Caco-2 (cell line): ENCODE measurements at regions not wholly inside any gene's neighbourhood (a gene's known extent, or its start where the extent isn't known, plus 50 kb on each side); places are given as distances from the start of the nearest gene placed in this dataset.

Source experiments
- BruUV-seq: library from RNA; stranded (reverse); fragments of 400-500 nt; replicated peaks from 2 replicates; lab custom pipeline; 2021; lab: Mats Ljungman, UMichigan
- CTCF ChIA-PET: fragments of 300-600 bp; sonication (Branson Sonifier 250); formaldehyde crosslinking; loops from one replicate; lab custom pipeline; 2022; ENCODE audit warnings: antibody characterized with exemption; lab: Charles Lee
- POLR2A ChIA-PET: fragments of 300-600 bp; sonication (Branson Sonifier 250); formaldehyde crosslinking; loops from one replicate; lab custom pipeline; 2022; ENCODE audit warnings: antibody characterized with exemption; lab: Charles Lee
- DNase-seq, 2 experiments: peaks; one replicate each; pipeline versions ENCODE4 v3.0.0 to v3.0.0-alpha.2; 2020 to 2022
- H3K27me3 ChIP-seq: replicated peaks from 2 replicates; pipeline ENCODE4 v1.6.0; 2011; ENCODE audit warnings: low read length; ENCODE audit not compliant: control insufficient read depth, insufficient read depth
- H3K36me3 ChIP-seq: 2 replicates; pipeline ENCODE4 v1.5.1; 2011; ENCODE audit warnings: low read length; ENCODE audit not compliant: control insufficient read depth, insufficient read depth
- H3K4me1 ChIP-seq: fragments of 250-450 bp; sonication (Bioruptor Pico); 2 replicates; pipeline ENCODE4 v1.5.1; 2020; ENCODE audit warnings: mild to moderate bottlenecking
- H3K4me3 ChIP-seq: 2 replicates; pipeline ENCODE4 v1.5.1; 2011; ENCODE audit warnings: low read depth, mild to moderate bottlenecking, control low read depth, low read length
- H3K9me3 ChIP-seq: fragments of 250-450 bp; sonication (Bioruptor Pico); 2 replicates; pipeline ENCODE4 v1.5.1; 2020; ENCODE audit warnings: mild to moderate bottlenecking, moderate library complexity
- H3K27ac Mint-ChIP-seq: one replicate; pipeline ENCODE4 v1.8.0; 2022; ENCODE audit warnings: mixed read lengths; ENCODE audit not compliant: unreplicated experiment
- H3K27me3 Mint-ChIP-seq: one replicate; pipeline ENCODE4 v1.8.0; 2022; ENCODE audit warnings: mixed read lengths; ENCODE audit not compliant: insufficient read depth, unreplicated experiment
- H3K36me3 Mint-ChIP-seq: one replicate; pipeline ENCODE4 v1.8.0; 2022; ENCODE audit warnings: mild to moderate bottlenecking, mixed read lengths; ENCODE audit not compliant: insufficient read depth, unreplicated experiment
- H3K4me1 Mint-ChIP-seq: one replicate; pipeline ENCODE4 v1.8.0; 2022; ENCODE audit warnings: low read depth, mixed read lengths; ENCODE audit not compliant: unreplicated experiment
- H3K4me3 Mint-ChIP-seq: one replicate; pipeline ENCODE4 v1.8.0; 2022; ENCODE audit warnings: mild to moderate bottlenecking, moderate library complexity, mixed read lengths; ENCODE audit not compliant: unreplicated experiment
- H3K9me3 Mint-ChIP-seq: one replicate; pipeline ENCODE4 v1.8.0; 2022; ENCODE audit warnings: mixed read lengths; ENCODE audit not compliant: unreplicated experiment
- intact Hi-C: fragments of 100-400 bp; cut with micrococcal nuclease; formaldehyde crosslinking; loops from one replicate; pipeline ENCODE4 v1.10.0; 2022; ENCODE audit not compliant: unreplicated experiment
- TF ChIP-seq, protein P1 (sequence below), 2 experiments: fragments of 200-600 bp in 1 of 2; IDR thresholded peaks; 1 replicate in 1 of 2; 2 replicates in 1 of 2; pipeline versions ENCODE4 v1.5.1 to v1.8.0; 2011 to 2022; ENCODE audit warnings: antibody characterized with exemption in 1 of 2, control low read depth in 1 of 2, inconsistent platforms in 1 of 2, low read depth in 1 of 2, low read length in 1 of 2, mild to moderate bottlenecking in 1 of 2, moderate library complexity in 1 of 2; ENCODE audit not compliant: insufficient read depth in 1 of 2, severe bottlenecking in 1 of 2, unreplicated experiment in 1 of 2

GRCh38 chr12:69007855-69008351 lies 74.9 kb upstream of the CPM start:
- Mint-ChIP-seq H3K4me1 (peaks cover 23% of the 10 kb centered on the region), H3K9me3 (peaks cover 12% of the 10 kb centered on the region), H3K27me3 (no peaks in the 10 kb centered on the region), H3K4me3 (no peak overlapping the region), H3K36me3 (no peaks in the 10 kb centered on the region), H3K27ac (no peak overlapping the region)
- Histone ChIP-seq H3K9me3 (no peaks in the 10 kb centered on the region), H3K27me3 (no peaks in the 10 kb centered on the region), H3K4me3 (no peak overlapping the region), H3K4me1 (0 out of 2 replicates have a peak, but pooled peaks cover 6% of the 10 kb centered on the region), H3K36me3 (no peaks in the 10 kb centered on the region)
- DNase-seq: no peak
- TF ChIP-seq, protein P1, sequence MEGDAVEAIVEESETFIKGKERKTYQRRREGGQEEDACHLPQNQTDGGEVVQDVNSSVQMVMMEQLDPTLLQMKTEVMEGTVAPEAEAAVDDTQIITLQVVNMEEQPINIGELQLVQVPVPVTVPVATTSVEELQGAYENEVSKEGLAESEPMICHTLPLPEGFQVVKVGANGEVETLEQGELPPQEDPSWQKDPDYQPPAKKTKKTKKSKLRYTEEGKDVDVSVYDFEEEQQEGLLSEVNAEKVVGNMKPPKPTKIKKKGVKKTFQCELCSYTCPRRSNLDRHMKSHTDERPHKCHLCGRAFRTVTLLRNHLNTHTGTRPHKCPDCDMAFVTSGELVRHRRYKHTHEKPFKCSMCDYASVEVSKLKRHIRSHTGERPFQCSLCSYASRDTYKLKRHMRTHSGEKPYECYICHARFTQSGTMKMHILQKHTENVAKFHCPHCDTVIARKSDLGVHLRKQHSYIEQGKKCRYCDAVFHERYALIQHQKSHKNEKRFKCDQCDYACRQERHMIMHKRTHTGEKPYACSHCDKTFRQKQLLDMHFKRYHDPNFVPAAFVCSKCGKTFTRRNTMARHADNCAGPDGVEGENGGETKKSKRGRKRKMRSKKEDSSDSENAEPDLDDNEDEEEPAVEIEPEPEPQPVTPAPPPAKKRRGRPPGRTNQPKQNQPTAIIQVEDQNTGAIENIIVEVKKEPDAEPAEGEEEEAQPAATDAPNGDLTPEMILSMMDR (IDR thresholded peaks at IDR 0.05; ENCODE audit: insufficient read depth in 1 of 2, low read depth in 1 of 2, low read length in 1 of 2, severe bottlenecking in 1 of 2, unreplicated experiment in 1 of 2): no peak
- ChIA-PET POLR2A (no interaction called here), CTCF (no interaction called here)
- intact Hi-C loops: no loop called here
- no TSS peak for BruUV-seq

DNA sequence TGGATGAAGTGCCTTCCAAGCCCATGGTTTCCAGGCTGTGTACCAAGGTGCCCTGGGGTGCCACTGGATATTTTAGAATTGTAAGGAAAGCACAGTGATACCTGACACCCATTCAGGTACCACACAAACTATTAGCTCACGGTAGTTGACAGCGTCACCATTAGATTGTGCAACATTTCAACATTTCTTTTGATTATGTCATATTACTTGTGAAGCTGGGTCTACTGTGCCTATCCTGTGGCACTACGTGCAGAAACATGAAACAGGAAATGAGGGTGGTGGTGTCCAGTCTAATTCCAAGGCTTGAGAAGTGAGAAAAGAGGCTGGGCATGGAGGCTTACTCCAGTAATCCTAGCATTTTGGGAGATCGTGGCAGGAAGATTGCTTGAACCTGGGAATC lies 75.5 kb upstream of the CPM start:
- CTCF ChIA-PET: no interaction called here
- Mint-ChIP-seq H3K9me3 (peaks cover 16% of the 10 kb centered on the region), H3K4me3 (no peak overlapping the region), H3K4me1 (peaks cover 21% of the 10 kb centered on the region), H3K27me3 (no peaks in the 10 kb centered on the region), H3K36me3 (no peaks in the 10 kb centered on the region), H3K27ac (no peak overlapping the region)
- no peaks in the 10 kb centered on the region for H3K36me3 ChIP-seq
- intact Hi-C loops: no loop called here
- H3K4me3 ChIP-seq: no peak overlapping the region
- TF ChIP-seq, protein P1 (IDR thresholded peaks at IDR 0.05; ENCODE audit: insufficient read depth in 1 of 2, low read depth in 1 of 2, low read length in 1 of 2, severe bottlenecking in 1 of 2, unreplicated experiment in 1 of 2): no peak
- H3K9me3 ChIP-seq: no peaks in the 10 kb centered on the region
- POLR2A ChIA-PET: no interaction called here
- no peak for DNase-seq
- H3K27me3 ChIP-seq: no peaks in the 10 kb centered on the region
- H3K4me1 ChIP-seq: 0 out of 2 replicates have a peak, but pooled peaks cover 6% of the 10 kb centered on the region
- BruUV-seq: no TSS peak

- H3K9me3 Mint-ChIP-seq: peaks cover 16% of the 10 kb centered on the region
- no TSS peak for BruUV-seq
- ChIA-PET CTCF (no interaction called here), POLR2A (no interaction called here)
- peaks cover 7% of the 10 kb centered on the region for H3K4me1 Mint-ChIP-seq
- H3K4me3 Mint-ChIP-seq: no peak overlapping the region
- DNase-seq: no peak
- H3K9me3 ChIP-seq: no peaks in the 10 kb centered on the region
- no peaks in the 10 kb centered on the region for H3K36me3 ChIP-seq
- no peak overlapping the region for H3K27ac Mint-ChIP-seq
- H3K27me3 Mint-ChIP-seq: no peaks in the 10 kb centered on the region
- intact Hi-C loops: no loop called here
- peaks cover 7% of the 10 kb centered on the region; the same call in 1 of the 2 replicates for H3K4me1 ChIP-seq
- TF ChIP-seq, protein P1 (IDR thresholded peaks at IDR 0.05; ENCODE audit: insufficient read depth in 1 of 2, low read depth in 1 of 2, low read length in 1 of 2, severe bottlenecking in 1 of 2, unreplicated experiment in 1 of 2): no peak
- H3K27me3 ChIP-seq: no peaks in the 10 kb centered on the region
- no peaks in the 10 kb centered on the region for H3K36me3 Mint-ChIP-seq
- no peak overlapping the region for H3K4me3 ChIP-seq
Observed at GRCh38 chr12:69014047-69014446, 81.1 kb upstream of the CPM start.
